Adrenal gland (tissue), 9 donors: ENCODE measurements at regions not wholly inside any gene's neighbourhood (a gene's known extent, or its start where the extent isn't known, plus 50 kb on each side); places are given as distances from the start of the nearest gene placed in this dataset.
"Not testable (repeated sequence)": the region's sequence is repeated elsewhere in the genome, so short reads cannot be mapped to it uniquely, and the experiment has no call there.

Experiments used
- DNase-seq, 7 donors: peaks; one replicate each; pipeline ENCODE4 v3.0.0-alpha.2; 2019 to 2020
- H3K27ac ChIP-seq, 5 donors: fragments of 200-600 bp; sonication (generic) in 4 of 5; 1 replicate in 3 of 5; 2 replicates in 2 of 5; pipeline versions ENCODE4 v1.5.1 to v1.8.0; 2016 to 2020; ENCODE audit warnings: mild to moderate bottlenecking in 1 of 5
- H3K27me3 ChIP-seq: fragments of 200-600 bp; 2 replicates; pipeline ENCODE4 v1.8.0; 2021
- H3K36me3 ChIP-seq, 2 donors: fragments of 200-600 bp; replicated peaks in 1 of 2; 1 replicate in 1 of 2; 2 replicates in 1 of 2; pipeline versions ENCODE4 v1.5.1 to v1.8.0; 2018 to 2022
- H3K4me1 ChIP-seq, 2 donors: fragments of 200-600 bp; replicated peaks in 1 of 2; 1 replicate in 1 of 2; 2 replicates in 1 of 2; pipeline versions ENCODE4 v1.5.1 to v1.8.0; 2018 to 2021
- H3K4me3 ChIP-seq, 4 donors: fragments of 200-600 bp; sonication (generic) in 3 of 4; one replicate each; pipeline ENCODE4 v1.5.1; 2016 to 2018
- H3K9me3 ChIP-seq, 3 donors: fragments of 200-600 bp; sonication (generic) in 1 of 3; replicated peaks in 1 of 3; 1 replicate in 2 of 3; 2 replicates in 1 of 3; pipeline versions ENCODE4 v1.5.1 to v1.8.0; 2016 to 2021
- CTCF ChIP-seq, 6 experiments: fragments of 450-650 bp in 4 of 6; fragments of 200-600 bp in 2 of 6; sonication (generic) in 1 of 6; IDR thresholded peaks; 1 replicate in 5 of 6; 2 replicates in 1 of 6; pipeline versions ENCODE4 v1.5.1 to v1.8.0; 2016 to 2021; ENCODE audit warnings: antibody characterized with exemption in 6 of 6, mild to moderate bottlenecking in 2 of 6, moderate library complexity in 1 of 6
- POLR2A ChIP-seq, 2 donors: fragments of 450-650 bp; IDR thresholded peaks; one replicate each; pipeline ENCODE4 v1.6.1; 2017; ENCODE audit warnings: antibody characterized with exemption in 2 of 2, mild to moderate bottlenecking in 2 of 2, moderate library complexity in 1 of 2
- WGBS, 4 donors: extraction: QIAGEN DNeasy Blood & Tissue Kit in 2 of 4; methylation state at CpG; one replicate each; pipeline versions ENCODE4 v1.1.5 to v1.1.7; 2013 to 2017; 5-methylcytosine and 5-hydroxymethylcytosine counted together
- intact Hi-C, 2 donors: fragments of 100-400 bp; cut with DNase I; formaldehyde crosslinking; loops; one replicate each; pipeline versions ENCODE4 v1.14.1 to v1.15.0; 2022 to 2023
- small RNA-seq, 2 donors: library from RNA; depleted of rRNA; stranded (forward); fragments of <200 nt; gene quantifications; one replicate each; pipeline ENCODE3, GENCODE V24; 2016
- donor health status: healthy with polysubstance abuse.
- donor health status: Bipolar disorder and iron deficiency.
- donor health status: DM: yes; HTN: yes; CAD: no.
- donor health status: DM: no; HTN: no; CAD: no.
- donor health status: DM: no; HTN: no; CAD: no.

GRCh38 chr9:85077944-85078343 is 408.4 kb downstream of the NTRK2 start:
- Histone ChIP-seq H3K4me3 (no peak overlapping the region), H3K9me3 (no peaks in the 10 kb centered on the region), H3K36me3 (no peaks in the 10 kb centered on the region), H3K4me1 (no peaks in the 10 kb centered on the region), H3K27me3 (no peaks in the 10 kb centered on the region), H3K27ac (no peak overlapping the region)
- peak in 1 of 7 donors; percentile 66 for DNase-seq
- intact Hi-C loops: no loop called here
- WGBS, 4 donors: 69 to 80% (median 77%) methylated on average over 5 of the region's 5 CpGs
- no peak for TF ChIP-seq CTCF (IDR thresholded peaks at IDR 0.05)
- no peak for TF ChIP-seq POLR2A (IDR thresholded peaks at IDR 0.05)

GRCh38 chr9:85077146-85077545 is 407.6 kb downstream of the NTRK2 start:
- intact Hi-C loops, H3K27ac ChIP-seq, H3K9me3 ChIP-seq, DNase-seq, H3K27me3 ChIP-seq, H3K36me3 ChIP-seq, H3K4me3 ChIP-seq, H3K4me1 ChIP-seq: not testable (repeated sequence)
- WGBS, 4 donors: 54 to 86% (median 70%) methylated on average over 10 to 15 of the region's 23 CpGs

Small RNA genes in the stretch of these regions (small RNA-seq; reads per million reads assigned to genes)
- gene UBE2V1P10: 0 reads per million in 2 donors
